Thoracic aorta (tissue), 2 donors: ENCODE measurements at regions not wholly inside any gene's neighbourhood (a gene's known extent, or its start where the extent isn't known, plus 50 kb on each side); places are given as distances from the start of the nearest gene placed in this dataset.

ENCODE experiments used
- ATAC-seq: fragments of 150-250 bp; one replicate; pipeline ENCODE4 v1.8.0; 2017; ENCODE audit warnings: low read depth; ENCODE audit not compliant: insufficient number of reproducible peaks, low FRiP score
- DNase-seq: peaks from one replicate; pipeline ENCODE4 v3.0.0-alpha.2; 2020; ENCODE audit warnings: low spot score
- H3K27ac ChIP-seq, 2 donors: fragments of 200-600 bp; sonication (generic); 1 replicate in 1 of 2; 2 replicates in 1 of 2; pipeline ENCODE4 v1.5.1; 2016; ENCODE audit warnings: mild to moderate bottlenecking in 2 of 2, moderate library complexity in 2 of 2
- H3K27me3 ChIP-seq: fragments of 200-600 bp; sonication (generic); replicated peaks from 2 replicates; pipeline ENCODE4 v1.6.0; 2016; ENCODE audit warnings: mild to moderate bottlenecking; ENCODE audit not compliant: insufficient read depth
- H3K36me3 ChIP-seq: fragments of 200-600 bp; sonication (generic); one replicate; pipeline ENCODE4 v1.5.1; 2016
- H3K4me1 ChIP-seq, 2 donors: fragments of 200-600 bp; sonication (generic); 1 replicate in 1 of 2; 2 replicates in 1 of 2; pipeline versions ENCODE4 v1.5.1 to v1.6.0; 2016; ENCODE audit warnings: low read depth in 2 of 2, mild to moderate bottlenecking in 1 of 2; ENCODE audit not compliant: control insufficient read depth in 1 of 2
- H3K4me3 ChIP-seq: fragments of 200-600 bp; sonication (generic); 2 replicates; pipeline ENCODE4 v1.5.1; 2016; ENCODE audit warnings: mild to moderate bottlenecking
- H3K9me3 ChIP-seq: fragments of 200-600 bp; sonication (generic); 2 replicates; pipeline ENCODE4 v1.5.1; 2016
- TF ChIP-seq, protein P1 (sequence below): fragments of 200-600 bp; sonication (generic); IDR thresholded peaks from one replicate; pipeline ENCODE4 v1.5.1; 2019; ENCODE audit warnings: antibody characterized with exemption

DNA sequence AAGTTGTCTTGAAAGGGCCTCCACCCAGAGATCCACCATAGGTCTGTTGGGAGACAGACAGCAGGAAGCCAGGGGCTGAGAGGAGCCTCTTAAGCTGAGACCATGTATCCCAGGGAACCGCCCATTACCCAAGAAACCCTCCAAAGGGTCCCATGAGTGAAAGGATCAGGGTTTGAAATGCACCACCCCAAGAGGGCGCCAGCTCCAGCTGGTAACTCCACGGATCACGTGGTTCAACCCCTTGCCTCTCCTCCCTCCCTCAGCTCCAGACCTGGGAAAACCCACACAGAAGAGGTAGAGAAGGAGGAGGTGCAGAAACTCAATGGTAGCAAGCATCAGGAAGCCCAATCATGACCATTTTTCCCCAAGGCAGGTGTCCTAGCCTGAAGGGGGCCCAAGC lies 148.7 kb downstream of the AIPL1 start:
- ATAC-seq (no peak), DNase-seq (no peak)
- Histone ChIP-seq H3K27ac (no peak overlapping the region), H3K4me3 (no peak overlapping the region), H3K27me3 (no peaks in the 10 kb centered on the region), H3K9me3 (no peaks in the 10 kb centered on the region), H3K4me1 (no peaks in the 10 kb centered on the region), H3K36me3 (no peaks in the 10 kb centered on the region)
- TF ChIP-seq, protein P1, sequence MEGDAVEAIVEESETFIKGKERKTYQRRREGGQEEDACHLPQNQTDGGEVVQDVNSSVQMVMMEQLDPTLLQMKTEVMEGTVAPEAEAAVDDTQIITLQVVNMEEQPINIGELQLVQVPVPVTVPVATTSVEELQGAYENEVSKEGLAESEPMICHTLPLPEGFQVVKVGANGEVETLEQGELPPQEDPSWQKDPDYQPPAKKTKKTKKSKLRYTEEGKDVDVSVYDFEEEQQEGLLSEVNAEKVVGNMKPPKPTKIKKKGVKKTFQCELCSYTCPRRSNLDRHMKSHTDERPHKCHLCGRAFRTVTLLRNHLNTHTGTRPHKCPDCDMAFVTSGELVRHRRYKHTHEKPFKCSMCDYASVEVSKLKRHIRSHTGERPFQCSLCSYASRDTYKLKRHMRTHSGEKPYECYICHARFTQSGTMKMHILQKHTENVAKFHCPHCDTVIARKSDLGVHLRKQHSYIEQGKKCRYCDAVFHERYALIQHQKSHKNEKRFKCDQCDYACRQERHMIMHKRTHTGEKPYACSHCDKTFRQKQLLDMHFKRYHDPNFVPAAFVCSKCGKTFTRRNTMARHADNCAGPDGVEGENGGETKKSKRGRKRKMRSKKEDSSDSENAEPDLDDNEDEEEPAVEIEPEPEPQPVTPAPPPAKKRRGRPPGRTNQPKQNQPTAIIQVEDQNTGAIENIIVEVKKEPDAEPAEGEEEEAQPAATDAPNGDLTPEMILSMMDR: no peak

DNA sequence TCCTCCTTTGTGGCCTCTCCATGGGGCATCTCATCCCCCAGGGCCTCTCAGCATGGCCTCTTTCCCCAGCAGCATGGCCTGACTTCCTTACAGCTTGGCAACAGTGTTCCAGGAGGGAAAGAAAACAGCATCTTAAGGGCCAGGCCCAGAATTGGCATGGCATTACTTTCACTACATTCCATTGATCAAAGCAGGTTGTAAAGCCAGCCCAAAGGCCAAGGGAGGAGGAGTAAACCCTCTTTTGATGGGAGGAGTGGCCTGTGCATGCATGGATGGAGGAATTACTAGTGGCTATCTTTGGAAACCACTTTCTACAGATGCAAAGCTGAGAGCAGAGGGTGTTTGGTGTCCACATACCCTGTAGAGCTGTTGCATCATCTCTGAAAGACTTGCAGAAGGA lies 149.4 kb downstream of the AIPL1 start:
- Histone ChIP-seq H3K27me3 (no peaks in the 10 kb centered on the region), H3K4me1 (no peaks in the 10 kb centered on the region), H3K27ac (no peak overlapping the region), H3K36me3 (no peaks in the 10 kb centered on the region), H3K9me3 (no peaks in the 10 kb centered on the region), H3K4me3 (no peak overlapping the region)
- TF ChIP-seq, protein P1: no peak
- ATAC-seq: no peak
- no peak for DNase-seq

- no peak for DNase-seq
- H3K27me3 ChIP-seq: no peaks in the 10 kb centered on the region
These were observed 155.3 kb downstream of the AIPL1 start for GRCh38 chr17:6279659-6280058.

DNA sequence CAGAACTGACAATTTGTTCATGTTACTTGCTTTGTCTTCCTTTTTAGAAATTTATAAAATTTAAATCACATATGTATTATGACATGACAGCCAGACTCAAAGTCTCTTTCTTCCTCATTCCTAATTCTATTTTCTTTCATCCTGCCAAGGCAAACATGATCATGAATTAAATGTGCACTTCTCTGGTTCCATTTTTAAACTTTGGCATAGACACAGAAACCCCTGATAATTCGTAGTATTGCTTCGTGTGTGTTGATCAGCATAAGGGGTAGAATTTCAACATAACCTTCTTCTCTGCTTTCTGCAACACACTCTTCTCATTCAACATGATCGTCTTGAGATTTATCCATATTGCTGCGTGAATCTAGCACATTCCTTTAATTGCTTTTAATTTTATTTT lies 156.5 kb downstream of the AIPL1 start:
- H3K36me3 ChIP-seq: no peaks in the 10 kb centered on the region
- ATAC-seq: no peak
- TF ChIP-seq, protein P1: no peak
- DNase-seq: no peak
- H3K27ac ChIP-seq: no peak overlapping the region
- H3K9me3 ChIP-seq: no peaks in the 10 kb centered on the region
- H3K4me3 ChIP-seq: no peak overlapping the region
- H3K4me1 ChIP-seq: no peaks in the 10 kb centered on the region
- H3K27me3 ChIP-seq: no peaks in the 10 kb centered on the region

More at GRCh38 chr17:6279659-6280058, 155.3 kb downstream of the AIPL1 start:
- Histone ChIP-seq H3K4me1 (no peaks in the 10 kb centered on the region), H3K4me3 (no peak overlapping the region), H3K36me3 (no peaks in the 10 kb centered on the region), H3K9me3 (no peaks in the 10 kb centered on the region), H3K27ac (no peak overlapping the region)
- TF ChIP-seq, protein P1: no peak
- no peak for ATAC-seq

GRCh38 chr17:6276711-6277110 lies 158.2 kb downstream of the AIPL1 start:
- TF ChIP-seq, protein P1: no peak
- no peaks in the 10 kb centered on the region for H3K9me3 ChIP-seq
- H3K36me3 ChIP-seq: no peaks in the 10 kb centered on the region
- ATAC-seq: no peak
- no peaks in the 10 kb centered on the region for H3K4me1 ChIP-seq
- H3K27me3 ChIP-seq: no peaks in the 10 kb centered on the region
- no peak overlapping the region for H3K4me3 ChIP-seq
- DNase-seq: no peak
- H3K27ac ChIP-seq: no peak overlapping the region
